RWPE2 (cell line): ENCODE measurements at regions not wholly inside any gene's neighbourhood (a gene's known extent, or its start where the extent isn't known, plus 50 kb on each side); places are given as distances from the start of the nearest gene placed in this dataset.

Experiments used
- ATAC-seq: fragments of 200-7000 bp; cut with Tn5 transposase; 3 replicates; pipeline ENCODE4 v1.9.1; 2021; ENCODE audit warnings: low read depth
- DNase-seq: peaks from one replicate; pipeline ENCODE4 v3.0.0-alpha.2; 2020; ENCODE audit warnings: low spot score
- H3K27ac ChIP-seq: fragments of 450-650 bp; 2 replicates; pipeline ENCODE4 v1.5.1; 2017; ENCODE audit warnings: mild to moderate bottlenecking; ENCODE audit not compliant: poor library complexity, severe bottlenecking
- H3K27me3 ChIP-seq: fragments of 250-450 bp; sonication (Bioruptor Pico); 2 replicates; pipeline ENCODE4 v1.5.1; 2021; ENCODE audit warnings: mild to moderate bottlenecking, moderate library complexity; ENCODE audit not compliant: insufficient read depth, poor library complexity, severe bottlenecking
- H3K36me3 ChIP-seq: fragments of 250-450 bp; sonication (Bioruptor Pico); 2 replicates; pipeline ENCODE4 v1.5.1; 2020; ENCODE audit warnings: low read depth, mild to moderate bottlenecking, moderate library complexity
- H3K4me1 ChIP-seq: fragments of 250-450 bp; sonication (Bioruptor Pico); 2 replicates; pipeline ENCODE4 v1.5.1; 2021; ENCODE audit warnings: mild to moderate bottlenecking, moderate library complexity; ENCODE audit not compliant: insufficient read depth, poor library complexity, severe bottlenecking
- H3K4me3 ChIP-seq: fragments of 250-450 bp; sonication (Bioruptor Pico); 2 replicates; pipeline ENCODE4 v1.5.1; 2021; ENCODE audit warnings: mild to moderate bottlenecking, moderate library complexity; ENCODE audit not compliant: severe bottlenecking
- H3K9me3 ChIP-seq: fragments of 250-450 bp; sonication (Bioruptor Pico); 2 replicates; pipeline ENCODE4 v1.5.1; 2021; ENCODE audit warnings: mild to moderate bottlenecking, moderate library complexity; ENCODE audit not compliant: severe bottlenecking
- TF ChIP-seq, protein P1 (sequence below): fragments of 450-650 bp; IDR thresholded peaks from one replicate; pipeline ENCODE4 v1.5.1; 2017; ENCODE audit warnings: mild to moderate bottlenecking, moderate library complexity; ENCODE audit not compliant: poor library complexity, severe bottlenecking

- TF ChIP-seq, protein P1, sequence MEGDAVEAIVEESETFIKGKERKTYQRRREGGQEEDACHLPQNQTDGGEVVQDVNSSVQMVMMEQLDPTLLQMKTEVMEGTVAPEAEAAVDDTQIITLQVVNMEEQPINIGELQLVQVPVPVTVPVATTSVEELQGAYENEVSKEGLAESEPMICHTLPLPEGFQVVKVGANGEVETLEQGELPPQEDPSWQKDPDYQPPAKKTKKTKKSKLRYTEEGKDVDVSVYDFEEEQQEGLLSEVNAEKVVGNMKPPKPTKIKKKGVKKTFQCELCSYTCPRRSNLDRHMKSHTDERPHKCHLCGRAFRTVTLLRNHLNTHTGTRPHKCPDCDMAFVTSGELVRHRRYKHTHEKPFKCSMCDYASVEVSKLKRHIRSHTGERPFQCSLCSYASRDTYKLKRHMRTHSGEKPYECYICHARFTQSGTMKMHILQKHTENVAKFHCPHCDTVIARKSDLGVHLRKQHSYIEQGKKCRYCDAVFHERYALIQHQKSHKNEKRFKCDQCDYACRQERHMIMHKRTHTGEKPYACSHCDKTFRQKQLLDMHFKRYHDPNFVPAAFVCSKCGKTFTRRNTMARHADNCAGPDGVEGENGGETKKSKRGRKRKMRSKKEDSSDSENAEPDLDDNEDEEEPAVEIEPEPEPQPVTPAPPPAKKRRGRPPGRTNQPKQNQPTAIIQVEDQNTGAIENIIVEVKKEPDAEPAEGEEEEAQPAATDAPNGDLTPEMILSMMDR = no peak
- ATAC-seq (no peak), DNase-seq (no peak)
- H3K27me3 ChIP-seq = no peaks in the 10 kb centered on the region
- H3K4me3 ChIP-seq = no peak overlapping the region
- H3K9me3 ChIP-seq = no peaks in the 10 kb centered on the region
- no peaks in the 10 kb centered on the region for H3K36me3 ChIP-seq
- no peak overlapping the region for H3K27ac ChIP-seq
- peaks cover 8% of the 10 kb centered on the region for H3K4me1 ChIP-seq
Observed at GRCh38 chr4:26104056-26104685, 190.2 kb downstream of the SMIM20 start.

DNA sequence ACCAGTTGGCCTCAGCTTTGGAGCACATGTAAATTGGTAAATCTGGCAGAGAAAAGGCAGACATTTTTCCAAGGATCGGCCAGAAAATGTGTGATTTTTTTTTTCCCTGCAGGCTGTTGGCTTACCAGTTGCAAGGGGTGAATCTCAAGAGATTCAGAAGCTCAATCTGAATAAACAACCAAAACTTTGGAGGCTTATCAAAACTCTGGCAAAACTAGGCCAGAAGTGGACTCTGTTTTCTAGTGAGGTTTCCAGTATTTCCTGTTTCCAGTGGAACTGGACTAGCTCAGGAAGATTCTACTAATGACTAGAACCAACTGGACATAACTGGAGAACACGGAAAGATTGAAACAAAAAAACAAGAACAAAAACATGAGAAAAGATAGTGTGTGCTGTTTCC is 191.3 kb downstream of the SMIM20 start:
- DNase-seq (no peak), ATAC-seq (no peak)
- Histone ChIP-seq H3K27ac (no peak overlapping the region), H3K4me3 (no peak overlapping the region), H3K9me3 (no peaks in the 10 kb centered on the region), H3K27me3 (no peaks in the 10 kb centered on the region), H3K4me1 (peaks cover 8% of the 10 kb centered on the region), H3K36me3 (no peaks in the 10 kb centered on the region)
- TF ChIP-seq, protein P1 = no peak

GRCh38 chr4:26105815-26106699 is 192.0 kb downstream of the SMIM20 start:
- Histone ChIP-seq H3K27ac (no peak overlapping the region), H3K9me3 (no peaks in the 10 kb centered on the region), H3K4me1 (peaks cover 8% of the 10 kb centered on the region), H3K36me3 (no peaks in the 10 kb centered on the region), H3K4me3 (no peak overlapping the region), H3K27me3 (no peaks in the 10 kb centered on the region)
- DNase-seq (no peak), ATAC-seq (peak; percentile 74)
- TF ChIP-seq, protein P1 = no peak

DNA sequence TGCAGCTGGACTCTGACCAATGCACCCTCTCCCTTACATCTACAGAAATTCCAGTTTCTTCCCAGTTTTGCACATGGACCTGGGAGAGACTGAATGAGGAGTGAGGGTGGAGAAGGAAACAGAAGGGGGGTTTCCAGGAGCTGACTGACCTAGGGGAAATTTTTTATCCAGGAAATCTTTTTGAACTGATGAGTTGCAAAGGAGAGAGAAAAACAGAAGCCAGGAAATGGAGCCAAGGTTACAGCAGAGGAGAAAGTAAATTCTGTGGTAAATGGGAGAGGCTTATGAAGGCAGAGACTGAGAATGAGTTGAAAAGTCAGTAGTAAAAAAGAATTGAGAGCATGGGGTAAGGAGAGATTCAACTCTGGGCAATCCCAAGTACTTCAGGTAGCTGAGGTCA is 192.8 kb downstream of the SMIM20 start:
- Histone ChIP-seq H3K36me3 (no peaks in the 10 kb centered on the region), H3K9me3 (no peaks in the 10 kb centered on the region), H3K27ac (no peak overlapping the region), H3K27me3 (no peaks in the 10 kb centered on the region), H3K4me3 (no peak overlapping the region), H3K4me1 (peaks cover 8% of the 10 kb centered on the region)
- TF ChIP-seq, protein P1 = no peak
- DNase-seq (no peak), ATAC-seq (no peak)
